MCF 10A (cell line): ENCODE measurements at regions not wholly inside any gene's neighbourhood (a gene's known extent, or its start where the extent isn't known, plus 50 kb on each side); places are given as distances from the start of the nearest gene placed in this dataset.
A peak's percentile ranks its signal among the peaks of the same experiment; 100 is the strongest.

Source experiments
- BruUV-seq: library from RNA; stranded (reverse); fragments of 400-500 nt; replicated peaks from 2 replicates; lab custom pipeline; 2021; lab: Mats Ljungman, UMichigan
- CTCF ChIA-PET: fragments of 300-600 bp; sonication (Branson Sonifier 250); formaldehyde crosslinking; extraction: SDS; loops from one replicate; lab custom pipeline; 2021; ENCODE audit warnings: antibody characterized with exemption, inconsistent platforms; lab: Yijun Ruan, JAX
- POLR2A ChIA-PET: fragments of 300-600, 350-650 bp; sonication (Branson Sonifier 250); formaldehyde crosslinking; extraction: SDS; loops from one replicate; lab custom pipeline; 2020; ENCODE audit warnings: antibody characterized with exemption, inconsistent platforms; lab: Yijun Ruan, JAX
- DNase-seq: peaks from one replicate; pipeline ENCODE4 v3.0.0-alpha.2; 2018; ENCODE audit not compliant: unreplicated experiment
- H3K27ac Mint-ChIP-seq: one replicate; pipeline ENCODE4 v1.8.0; 2022; ENCODE audit warnings: mild to moderate bottlenecking, low read depth, mixed read lengths; ENCODE audit not compliant: unreplicated experiment
- H3K27me3 Mint-ChIP-seq: one replicate; pipeline ENCODE4 v1.8.0; 2022; ENCODE audit warnings: mixed read lengths; ENCODE audit not compliant: insufficient read depth, unreplicated experiment
- H3K36me3 Mint-ChIP-seq: one replicate; pipeline ENCODE4 v1.8.0; 2022; ENCODE audit warnings: mild to moderate bottlenecking, moderate library complexity, mixed read lengths; ENCODE audit not compliant: insufficient read depth, unreplicated experiment
- H3K4me1 Mint-ChIP-seq: one replicate; pipeline ENCODE4 v1.8.0; 2022; ENCODE audit warnings: mixed read lengths; ENCODE audit not compliant: insufficient read depth, unreplicated experiment
- H3K4me3 Mint-ChIP-seq: one replicate; pipeline ENCODE4 v1.8.0; 2022; ENCODE audit warnings: mild to moderate bottlenecking, moderate library complexity, mixed read lengths; ENCODE audit not compliant: unreplicated experiment
- H3K9me3 Mint-ChIP-seq: one replicate; pipeline ENCODE4 v1.8.0; 2022; ENCODE audit warnings: mixed read lengths; ENCODE audit not compliant: unreplicated experiment
- CTCF ChIP-seq: fragments of 200-600 bp; IDR thresholded peaks from one replicate; pipeline ENCODE4 v1.8.0; 2022; ENCODE audit warnings: antibody characterized with exemption, mild to moderate bottlenecking; ENCODE audit not compliant: unreplicated experiment
- intact Hi-C: fragments of 100-400 bp; cut with micrococcal nuclease; formaldehyde crosslinking; loops from 2 replicates; pipeline ENCODE4 v1.14.1; 2022

GRCh38 chr12:90630006-90630405 lies 325.0 kb downstream of the CCER1 start:
- POLR2A ChIA-PET = no interaction called here
- no peak overlapping the region for H3K4me3 Mint-ChIP-seq

GRCh38 chr12:90628213-90628612 lies 326.8 kb downstream of the CCER1 start:
- ChIA-PET CTCF (no interaction called here), POLR2A (no interaction called here)
- TF ChIP-seq CTCF = no peak
- DNase-seq = no peak
- Mint-ChIP-seq H3K9me3 (no peaks in the 10 kb centered on the region), H3K27ac (no peak overlapping the region), H3K36me3 (no peaks in the 10 kb centered on the region), H3K4me3 (no peak overlapping the region), H3K4me1 (peaks cover 6% of the 10 kb centered on the region), H3K27me3 (no peaks in the 10 kb centered on the region)
- BruUV-seq = no TSS peak
- intact Hi-C loops = no loop called here

More at GRCh38 chr12:90630006-90630405, 325.0 kb downstream of the CCER1 start:
- H3K36me3 Mint-ChIP-seq = no peaks in the 10 kb centered on the region
- no peak for DNase-seq
- intact Hi-C loops = no loop called here
- CTCF ChIA-PET = no interaction called here
- no peak for TF ChIP-seq CTCF
- peaks cover 6% of the 10 kb centered on the region for H3K4me1 Mint-ChIP-seq
- H3K9me3 Mint-ChIP-seq = no peaks in the 10 kb centered on the region
- BruUV-seq = no TSS peak
- no peak overlapping the region for H3K27ac Mint-ChIP-seq
- H3K27me3 Mint-ChIP-seq = no peaks in the 10 kb centered on the region

- H3K36me3 Mint-ChIP-seq = no peaks in the 10 kb centered on the region
- H3K9me3 Mint-ChIP-seq = no peaks in the 10 kb centered on the region
- BruUV-seq = no TSS peak
- peaks cover 6% of the 10 kb centered on the region for H3K4me1 Mint-ChIP-seq
- DNase-seq = peak; percentile 8
- H3K27me3 Mint-ChIP-seq = no peaks in the 10 kb centered on the region
- no peak for TF ChIP-seq CTCF
- no peak overlapping the region for H3K27ac Mint-ChIP-seq
- intact Hi-C loops = no loop called here
- H3K4me3 Mint-ChIP-seq = no peak overlapping the region
- ChIA-PET CTCF (no interaction called here), POLR2A (no interaction called here)
Measured at GRCh38 chr12:90627180-90627896, 327.6 kb downstream of the CCER1 start.

- TF ChIP-seq CTCF = no peak
- no peak for DNase-seq
- POLR2A ChIA-PET = no interaction called here
- no peaks in the 10 kb centered on the region for H3K9me3 Mint-ChIP-seq
- H3K36me3 Mint-ChIP-seq = no peaks in the 10 kb centered on the region
- intact Hi-C loops = no loop called here
- H3K4me1 Mint-ChIP-seq = peaks cover 4% of the 10 kb centered on the region
- H3K27me3 Mint-ChIP-seq = no peaks in the 10 kb centered on the region
- H3K4me3 Mint-ChIP-seq = no peak overlapping the region
- CTCF ChIA-PET = no interaction called here
- BruUV-seq = no TSS peak
- H3K27ac Mint-ChIP-seq = no peak overlapping the region
Measured at GRCh38 chr12:90622431-90622830, 332.5 kb downstream of the CCER1 start.
